HG03280 (cell line): ENCODE measurements at regions not wholly inside any gene's neighbourhood (a gene's known extent, or its start where the extent isn't known, plus 50 kb on each side); places are given as distances from the start of the nearest gene placed in this dataset.

ENCODE experiments used
- ATAC-seq: cut with Tn5 transposase; IDR thresholded peaks from one replicate; pipeline ENCODE4 v1.9.1; 2021; ENCODE audit warnings: mild to moderate bottlenecking, moderate library complexity; ENCODE audit not compliant: unreplicated experiment

GRCh38 chr1:199857516-199857915 is 170.0 kb upstream of the NR5A2 start:
- ATAC-seq = no peak

GRCh38 chr1:199858171-199858570 is 169.3 kb upstream of the NR5A2 start:
- ATAC-seq = no peak

- no peak for ATAC-seq
Measured at GRCh38 chr1:199858856-199859255, 168.7 kb upstream of the NR5A2 start.

- no peak for ATAC-seq
Measured at GRCh38 chr1:199859491-199859933, 168.0 kb upstream of the NR5A2 start.

GRCh38 chr1:199861020-199861795 is 166.3 kb upstream of the NR5A2 start:
- no peak for ATAC-seq

GRCh38 chr1:199862047-199862446 is 165.5 kb upstream of the NR5A2 start:
- no peak for ATAC-seq

- no peak for ATAC-seq
Measured at GRCh38 chr1:199866210-199866617, 161.3 kb upstream of the NR5A2 start.

- no peak for ATAC-seq
Measured at GRCh38 chr1:199867601-199868000, 159.9 kb upstream of the NR5A2 start.

GRCh38 chr1:199868777-199869176 is 158.7 kb upstream of the NR5A2 start:
- ATAC-seq = no peak

GRCh38 chr1:199875337-199875736 is 152.2 kb upstream of the NR5A2 start:
- no peak for ATAC-seq

GRCh38 chr1:199875856-199876255 is 151.7 kb upstream of the NR5A2 start:
- no peak for ATAC-seq

GRCh38 chr1:199877526-199878384 is 149.8 kb upstream of the NR5A2 start:
- no peak for ATAC-seq

GRCh38 chr1:199878823-199879222 is 148.7 kb upstream of the NR5A2 start:
- ATAC-seq = no peak

- ATAC-seq = no peak
Measured at GRCh38 chr1:199898654-199899053, 128.9 kb upstream of the NR5A2 start.

GRCh38 chr1:199901341-199901740 is 126.2 kb upstream of the NR5A2 start:
- ATAC-seq = no peak

GRCh38 chr1:199907361-199907760 is 120.1 kb upstream of the NR5A2 start:
- ATAC-seq = no peak

- ATAC-seq = no peak
Measured at GRCh38 chr1:199909137-199909536, 118.4 kb upstream of the NR5A2 start.

GRCh38 chr1:199913318-199913717 is 114.2 kb upstream of the NR5A2 start:
- no peak for ATAC-seq

GRCh38 chr1:199914546-199914945 is 113.0 kb upstream of the NR5A2 start:
- ATAC-seq = no peak

- no peak for ATAC-seq
Measured at GRCh38 chr1:199918196-199918769, 109.2 kb upstream of the NR5A2 start.

GRCh38 chr1:199920635-199921034 is 106.9 kb upstream of the NR5A2 start:
- ATAC-seq = no peak

- ATAC-seq = no peak
Measured at GRCh38 chr1:199929556-199929955, 98.0 kb upstream of the NR5A2 start.
